Mesothelial cell of epicardium (in vitro differentiated cells): ENCODE measurements at regions not wholly inside any gene's neighbourhood (a gene's known extent, or its start where the extent isn't known, plus 50 kb on each side); places are given as distances from the start of the nearest gene placed in this dataset.
"Not testable (repeated sequence)": the region's sequence is repeated elsewhere in the genome, so short reads cannot be mapped to it uniquely, and the experiment has no call there.

Source experiments
- DNase-seq, 2 experiments: peaks; one replicate each; pipeline ENCODE4 v3.0.0; 2021; ENCODE audit warnings: low spot score in 2 of 2; ENCODE audit not compliant: unreplicated experiment in 2 of 2
- H3K27ac Mint-ChIP-seq: 2 replicates; pipeline ENCODE4 v1.8.0; 2021; ENCODE audit warnings: mixed read lengths
- H3K27me3 Mint-ChIP-seq: 2 replicates; pipeline ENCODE4 v1.8.0; 2021; ENCODE audit warnings: low read depth, mixed read lengths
- H3K36me3 Mint-ChIP-seq: 2 replicates; pipeline ENCODE4 v1.8.0; 2021; ENCODE audit warnings: mixed read lengths
- H3K4me1 Mint-ChIP-seq: 2 replicates; pipeline ENCODE4 v1.8.0; 2021; ENCODE audit warnings: mixed read lengths
- H3K4me3 Mint-ChIP-seq: 2 replicates; pipeline ENCODE4 v1.8.0; 2021; ENCODE audit warnings: mild to moderate bottlenecking, moderate library complexity, mixed read lengths
- H3K9me3 Mint-ChIP-seq: 2 replicates; pipeline ENCODE4 v1.8.0; 2021; ENCODE audit warnings: mixed read lengths
- TF ChIP-seq, protein P1 (sequence below): fragments of 200-600 bp; sonication (generic); IDR thresholded peaks from one replicate; pipeline ENCODE4 v1.5.0; 2021; ENCODE audit warnings: antibody characterized with exemption; ENCODE audit not compliant: unreplicated experiment

DNA sequence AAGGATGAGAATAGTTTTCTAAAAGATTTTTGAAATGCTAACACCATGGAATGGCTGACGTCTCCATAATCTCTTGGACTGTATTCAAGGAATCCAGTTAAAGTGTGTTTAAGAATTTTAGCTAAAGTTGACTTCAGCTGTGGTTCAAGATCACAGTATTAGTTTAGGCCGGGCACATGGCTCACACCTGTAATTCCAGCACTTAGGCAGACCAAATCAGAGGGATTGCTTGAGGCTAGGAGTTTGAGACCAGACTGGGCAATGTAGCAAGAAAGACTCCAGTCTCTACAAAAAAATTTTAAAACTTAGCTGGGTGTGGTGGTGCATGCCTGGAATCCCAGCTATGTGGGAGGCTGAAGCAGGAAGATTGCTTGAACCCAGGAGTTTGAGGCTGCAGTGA lies 68.2 kb downstream of the RFPL4B start:
- H3K36me3 Mint-ChIP-seq, result peaks cover 4% of the 10 kb centered on the region
- H3K9me3 Mint-ChIP-seq, result peaks cover 29% of the 10 kb centered on the region
- H3K27me3 Mint-ChIP-seq, result no peaks in the 10 kb centered on the region
- H3K4me3 Mint-ChIP-seq, result no peak overlapping the region
- TF ChIP-seq, protein P1, sequence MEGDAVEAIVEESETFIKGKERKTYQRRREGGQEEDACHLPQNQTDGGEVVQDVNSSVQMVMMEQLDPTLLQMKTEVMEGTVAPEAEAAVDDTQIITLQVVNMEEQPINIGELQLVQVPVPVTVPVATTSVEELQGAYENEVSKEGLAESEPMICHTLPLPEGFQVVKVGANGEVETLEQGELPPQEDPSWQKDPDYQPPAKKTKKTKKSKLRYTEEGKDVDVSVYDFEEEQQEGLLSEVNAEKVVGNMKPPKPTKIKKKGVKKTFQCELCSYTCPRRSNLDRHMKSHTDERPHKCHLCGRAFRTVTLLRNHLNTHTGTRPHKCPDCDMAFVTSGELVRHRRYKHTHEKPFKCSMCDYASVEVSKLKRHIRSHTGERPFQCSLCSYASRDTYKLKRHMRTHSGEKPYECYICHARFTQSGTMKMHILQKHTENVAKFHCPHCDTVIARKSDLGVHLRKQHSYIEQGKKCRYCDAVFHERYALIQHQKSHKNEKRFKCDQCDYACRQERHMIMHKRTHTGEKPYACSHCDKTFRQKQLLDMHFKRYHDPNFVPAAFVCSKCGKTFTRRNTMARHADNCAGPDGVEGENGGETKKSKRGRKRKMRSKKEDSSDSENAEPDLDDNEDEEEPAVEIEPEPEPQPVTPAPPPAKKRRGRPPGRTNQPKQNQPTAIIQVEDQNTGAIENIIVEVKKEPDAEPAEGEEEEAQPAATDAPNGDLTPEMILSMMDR, result no peak
- DNase-seq, result no peak
- H3K27ac Mint-ChIP-seq, result no peak overlapping the region
- no peaks in the 10 kb centered on the region for H3K4me1 Mint-ChIP-seq

DNA sequence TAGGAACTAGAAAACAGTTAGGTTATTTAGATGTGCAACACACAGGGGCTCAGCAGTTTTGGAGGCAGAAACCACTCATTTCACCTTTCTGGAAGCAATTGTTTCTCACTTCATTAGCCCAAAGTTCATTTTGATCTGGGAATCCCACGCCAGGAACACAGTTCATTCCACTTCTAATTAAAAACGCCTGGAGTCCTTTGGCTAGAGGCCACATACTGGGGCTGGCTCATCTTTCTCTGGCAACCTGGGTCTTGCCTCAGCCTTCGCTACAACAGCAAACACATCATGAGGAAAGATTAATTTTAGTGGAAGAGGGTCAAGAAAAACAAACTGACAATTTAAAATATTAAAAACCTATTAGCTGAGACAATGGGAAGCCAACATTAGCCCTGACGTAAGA lies 69.7 kb downstream of the RFPL4B start:
- Mint-ChIP-seq H3K4me1 (no peaks in the 10 kb centered on the region), H3K27me3 (no peaks in the 10 kb centered on the region), H3K9me3 (peaks cover 29% of the 10 kb centered on the region), H3K36me3 (peaks cover 4% of the 10 kb centered on the region), H3K27ac (no peak overlapping the region), H3K4me3 (no peak overlapping the region)
- no peak for DNase-seq
- TF ChIP-seq, protein P1, result no peak

DNA sequence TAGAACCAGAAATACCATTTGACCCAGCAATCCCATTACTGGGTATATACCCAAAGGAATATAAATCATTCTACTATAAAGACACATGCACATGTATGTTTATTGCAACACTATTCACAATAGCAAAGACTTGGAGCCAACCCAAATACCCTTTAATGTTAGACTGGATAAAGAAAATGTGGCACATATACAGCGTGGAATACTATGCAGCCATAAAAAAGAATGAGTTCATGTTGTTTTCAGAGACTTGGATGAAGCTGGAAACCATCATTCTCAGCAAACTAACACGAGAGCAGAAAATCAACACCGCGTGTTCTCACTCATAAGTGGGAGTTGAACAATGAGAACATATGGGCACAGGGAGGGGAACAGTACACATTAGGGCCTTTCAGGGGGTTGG lies 79.9 kb downstream of the RFPL4B start:
- H3K36me3 Mint-ChIP-seq, DNase-seq, H3K4me3 Mint-ChIP-seq, H3K27ac Mint-ChIP-seq, H3K27me3 Mint-ChIP-seq, H3K4me1 Mint-ChIP-seq: not testable (repeated sequence)
- peaks cover 30% of the 10 kb centered on the region for H3K9me3 Mint-ChIP-seq

- Mint-ChIP-seq H3K4me1 (peaks cover 5% of the 10 kb centered on the region), H3K36me3 (peaks cover 2% of the 10 kb centered on the region), H3K4me3 (no peak overlapping the region), H3K9me3 (peaks cover 30% of the 10 kb centered on the region), H3K27ac (no peak overlapping the region), H3K27me3 (no peaks in the 10 kb centered on the region)
- DNase-seq, result no peak
- TF ChIP-seq, protein P1, result no peak
These were observed 80.4 kb downstream of the RFPL4B start for GRCh38 chr6:112427499-112427898.

DNA sequence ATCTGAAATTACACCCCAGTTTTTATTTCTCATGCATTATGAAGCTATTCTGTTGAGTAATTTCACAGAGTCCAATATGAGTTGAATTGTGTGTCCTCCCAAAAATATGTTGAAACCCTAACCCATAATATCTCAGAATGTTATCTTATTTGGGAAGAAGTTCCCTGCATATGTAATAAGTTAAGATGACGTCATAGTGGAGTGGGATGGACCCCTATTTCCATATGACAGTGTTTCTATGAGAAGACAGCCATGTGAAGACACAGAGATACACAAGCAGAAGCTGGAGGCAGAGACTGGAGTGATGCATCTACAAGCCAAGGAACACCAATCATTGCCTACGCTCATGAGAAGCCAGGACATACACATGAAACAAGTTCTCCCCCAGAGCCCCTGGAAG lies 81.3 kb downstream of the RFPL4B start:
- peaks cover 7% of the 10 kb centered on the region for H3K4me1 Mint-ChIP-seq
- no peak overlapping the region for H3K4me3 Mint-ChIP-seq
- no peak for DNase-seq
- H3K36me3 Mint-ChIP-seq, result peaks cover 2% of the 10 kb centered on the region
- no peak overlapping the region for H3K27ac Mint-ChIP-seq
- H3K9me3 Mint-ChIP-seq, result peaks cover 27% of the 10 kb centered on the region
- TF ChIP-seq, protein P1, result no peak
- H3K27me3 Mint-ChIP-seq, result no peaks in the 10 kb centered on the region

DNA sequence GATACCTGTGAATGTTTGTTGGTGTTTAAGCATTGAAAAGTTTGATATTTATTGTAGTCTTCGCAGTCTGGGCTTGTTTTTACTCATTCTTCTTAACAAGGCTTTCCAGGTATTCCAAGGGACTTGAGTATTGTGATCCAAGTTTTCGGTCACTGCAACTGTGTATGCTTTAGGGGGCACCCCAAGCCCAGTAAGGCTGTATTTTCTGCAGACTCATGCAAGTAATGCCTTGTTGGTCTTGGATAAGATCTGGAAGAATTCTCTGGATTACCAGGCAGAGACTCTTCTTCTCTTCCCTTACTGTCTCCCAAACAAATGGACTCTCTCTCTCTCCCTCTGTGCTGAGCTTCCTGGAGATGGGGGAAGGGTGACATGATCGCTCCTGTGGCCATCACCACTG lies 82.1 kb downstream of the RFPL4B start:
- Mint-ChIP-seq H3K9me3 (peaks cover 21% of the 10 kb centered on the region), H3K27ac (no peak overlapping the region), H3K27me3 (no peaks in the 10 kb centered on the region), H3K4me3 (no peak overlapping the region), H3K4me1 (peaks cover 7% of the 10 kb centered on the region), H3K36me3 (peaks cover 2% of the 10 kb centered on the region)
- TF ChIP-seq, protein P1, result no peak
- DNase-seq, result no peak
